ENCODE measurements at regions not wholly inside any gene's neighbourhood (a gene's known extent, or its start where the extent isn't known, plus 50 kb on each side); places are given as distances from the start of the nearest gene placed in this dataset.
"Not testable (repeated sequence)": the region's sequence is repeated elsewhere in the genome, so short reads cannot be mapped to it uniquely, and the experiment has no call there.

GRCh38 chr10:36765782-36766414, 359.5 kb upstream of the ANKRD30A start:
- DNase-seq (ENCODE audit: low spot score), result no peak

GRCh38 chr10:36764823-36765222, 360.6 kb upstream of the ANKRD30A start:
- no peak for DNase-seq (ENCODE audit: low spot score)

- no peak for DNase-seq (ENCODE audit: low spot score)
Observed at GRCh38 chr10:36761121-36761520, 364.3 kb upstream of the ANKRD30A start.

- peak; percentile 85 for DNase-seq (ENCODE audit: low spot score)
Observed at GRCh38 chr10:36759141-36759805, 366.1 kb upstream of the ANKRD30A start.

- no peak for DNase-seq (ENCODE audit: low spot score)
Observed at GRCh38 chr10:36748128-36748871, 377.1 kb upstream of the ANKRD30A start.

- no peak for DNase-seq (ENCODE audit: low spot score)
Observed at GRCh38 chr10:36739884-36740445, 385.4 kb upstream of the ANKRD30A start.

GRCh38 chr10:36738738-36739431, 386.5 kb upstream of the ANKRD30A start:
- DNase-seq (ENCODE audit: low spot score), result no peak

GRCh38 chr10:36736311-36736710, 389.1 kb upstream of the ANKRD30A start:
- no peak for DNase-seq (ENCODE audit: low spot score)

- DNase-seq (ENCODE audit: low spot score), result not testable (repeated sequence)
Observed at GRCh38 chr10:36734590-36734989, 390.8 kb upstream of the ANKRD30A start.

GRCh38 chr10:36730316-36730715, 395.1 kb upstream of the ANKRD30A start:
- DNase-seq (ENCODE audit: low spot score), result no peak

- DNase-seq (ENCODE audit: low spot score), result no peak
Observed at GRCh38 chr10:36728626-36729025, 396.8 kb upstream of the ANKRD30A start.

GRCh38 chr10:36725581-36726520, 399.5 kb upstream of the ANKRD30A start:
- peak; percentile 82 for DNase-seq (ENCODE audit: low spot score)

- no peak for DNase-seq (ENCODE audit: low spot score)
Observed at GRCh38 chr10:36722777-36723176, 402.6 kb upstream of the ANKRD30A start.

GRCh38 chr10:36721871-36722270, 403.5 kb upstream of the ANKRD30A start:
- DNase-seq (ENCODE audit: low spot score), result peak; percentile 16

GRCh38 chr10:36720895-36721294, 404.5 kb upstream of the ANKRD30A start:
- no peak for DNase-seq (ENCODE audit: low spot score)

- no peak for DNase-seq (ENCODE audit: low spot score)
Observed at GRCh38 chr10:36717118-36717517, 408.3 kb upstream of the ANKRD30A start.

- DNase-seq (ENCODE audit: low spot score), result no peak
Observed at GRCh38 chr10:36716291-36716690, 409.1 kb upstream of the ANKRD30A start.

- DNase-seq (ENCODE audit: low spot score), result no peak
Observed at GRCh38 chr10:36712695-36713094, 412.7 kb upstream of the ANKRD30A start.

GRCh38 chr10:36711361-36711760, 414.0 kb upstream of the ANKRD30A start:
- DNase-seq (ENCODE audit: low spot score), result no peak

- DNase-seq (ENCODE audit: low spot score), result no peak
Observed at GRCh38 chr10:36704124-36704523, 421.3 kb upstream of the ANKRD30A start.

GRCh38 chr10:36703179-36703578, 422.2 kb upstream of the ANKRD30A start:
- DNase-seq (ENCODE audit: low spot score), result no peak
